ENCODE measurements at regions not wholly inside any gene's neighbourhood (a gene's known extent, or its start where the extent isn't known, plus 50 kb on each side); places are given as distances from the start of the nearest gene placed in this dataset.

GRCh38 chr6:42506070-42506469 is 54.3 kb upstream of the TRERF1 start:
- no peak for ATAC-seq
- TF ChIP-seq BACH2 (CRISPR knock-in tag; IDR thresholded peaks at IDR 0.05; ENCODE audit: borderline replicate concordance) (no peak), CSDC2 (CRISPR knock-in tag; IDR thresholded peaks at IDR 0.05) (no peak), ZFP3 (CRISPR knock-in tag; IDR thresholded peaks at IDR 0.05) (no peak), ZNF8 (CRISPR knock-in tag; IDR thresholded peaks at IDR 0.05) (no peak), ZNF70 (CRISPR knock-in tag; IDR thresholded peaks at IDR 0.05) (no peak), RARB (CRISPR knock-in tag; IDR thresholded peaks at IDR 0.05) (no peak), ARNTL (CRISPR knock-in tag; IDR thresholded peaks at IDR 0.05; ENCODE audit: borderline replicate concordance, low read depth) (no peak), SNAI2 (CRISPR knock-in tag; IDR thresholded peaks at IDR 0.05) (no peak), ISL1 (CRISPR knock-in tag; IDR thresholded peaks at IDR 0.05) (no peak), ZNF565 (CRISPR knock-in tag; conservative IDR thresholded peaks at IDR 0.05; ENCODE audit: low read depth) (no peak), ZFP30 (CRISPR knock-in tag; IDR thresholded peaks at IDR 0.05) (no peak), CSRNP3 (CRISPR knock-in tag; IDR thresholded peaks at IDR 0.05) (no peak), POU6F1 (CRISPR knock-in tag; IDR thresholded peaks at IDR 0.05; ENCODE audit: borderline replicate concordance, low read depth) (no peak), TOX (CRISPR knock-in tag; IDR thresholded peaks at IDR 0.05; ENCODE audit: borderline replicate concordance) (no peak)

- no peak for ATAC-seq
- no peak for TF ChIP-seq ISL1 (CRISPR knock-in tag; IDR thresholded peaks at IDR 0.05)
- no peak for TF ChIP-seq CREB5 (CRISPR knock-in tag; IDR thresholded peaks at IDR 0.05; ENCODE audit: low read depth)
- no peak for TF ChIP-seq GLIS3 (CRISPR knock-in tag; IDR thresholded peaks at IDR 0.05)
- TF ChIP-seq CSDC2 (CRISPR knock-in tag; IDR thresholded peaks at IDR 0.05) = no peak
- no peak for TF ChIP-seq ZNF70 (CRISPR knock-in tag; IDR thresholded peaks at IDR 0.05)
- TF ChIP-seq TCF4 (CRISPR knock-in tag; IDR thresholded peaks at IDR 0.05; ENCODE audit: borderline replicate concordance) = no peak
- TF ChIP-seq SNAI2 (CRISPR knock-in tag; IDR thresholded peaks at IDR 0.05) = no peak
- TF ChIP-seq ZC3H10 (CRISPR knock-in tag; IDR thresholded peaks at IDR 0.05) = no peak
- TF ChIP-seq ESRRG (CRISPR knock-in tag; IDR thresholded peaks at IDR 0.05) = no peak
- TF ChIP-seq ARNTL (CRISPR knock-in tag; IDR thresholded peaks at IDR 0.05; ENCODE audit: borderline replicate concordance, low read depth) = no peak
- TF ChIP-seq ZNF565 (CRISPR knock-in tag; conservative IDR thresholded peaks at IDR 0.05; ENCODE audit: low read depth) = no peak
- TF ChIP-seq POU6F1 (CRISPR knock-in tag; IDR thresholded peaks at IDR 0.05; ENCODE audit: borderline replicate concordance, low read depth) = no peak
- TF ChIP-seq OSR1 (CRISPR knock-in tag; IDR thresholded peaks at IDR 0.05) = no peak
- no peak for TF ChIP-seq RARB (CRISPR knock-in tag; IDR thresholded peaks at IDR 0.05)
- no peak for TF ChIP-seq TOX (CRISPR knock-in tag; IDR thresholded peaks at IDR 0.05; ENCODE audit: borderline replicate concordance)
- no peak for TF ChIP-seq ZFP3 (CRISPR knock-in tag; IDR thresholded peaks at IDR 0.05)
- no peak for TF ChIP-seq PPARA (CRISPR knock-in tag; IDR thresholded peaks at IDR 0.05; ENCODE audit: borderline replicate concordance)
- TF ChIP-seq PATZ1 (CRISPR knock-in tag; IDR thresholded peaks at IDR 0.05; ENCODE audit: borderline replicate concordance) = no peak
These were observed 53.6 kb upstream of the TRERF1 start for GRCh38 chr6:42505385-42505718.

GRCh38 chr6:42503894-42504293 is 52.2 kb upstream of the TRERF1 start:
- ATAC-seq = no peak
- TF ChIP-seq OSR1 (CRISPR knock-in tag; IDR thresholded peaks at IDR 0.05) (no peak), POU6F1 (CRISPR knock-in tag; IDR thresholded peaks at IDR 0.05; ENCODE audit: borderline replicate concordance, low read depth) (no peak), CSDC2 (CRISPR knock-in tag; IDR thresholded peaks at IDR 0.05) (no peak), TCF4 (CRISPR knock-in tag; IDR thresholded peaks at IDR 0.05; ENCODE audit: borderline replicate concordance) (no peak), TOX (CRISPR knock-in tag; IDR thresholded peaks at IDR 0.05; ENCODE audit: borderline replicate concordance) (no peak), CREB5 (CRISPR knock-in tag; IDR thresholded peaks at IDR 0.05; ENCODE audit: low read depth) (no peak), PPARA (CRISPR knock-in tag; IDR thresholded peaks at IDR 0.05; ENCODE audit: borderline replicate concordance) (no peak), ZNF70 (CRISPR knock-in tag; IDR thresholded peaks at IDR 0.05) (no peak), ZFP3 (CRISPR knock-in tag; IDR thresholded peaks at IDR 0.05) (no peak), ZC3H10 (CRISPR knock-in tag; IDR thresholded peaks at IDR 0.05) (no peak), CSRNP3 (CRISPR knock-in tag; IDR thresholded peaks at IDR 0.05) (no peak), ARNTL (CRISPR knock-in tag; IDR thresholded peaks at IDR 0.05; ENCODE audit: borderline replicate concordance, low read depth) (no peak), ESRRG (CRISPR knock-in tag; IDR thresholded peaks at IDR 0.05) (no peak), BACH2 (CRISPR knock-in tag; IDR thresholded peaks at IDR 0.05; ENCODE audit: borderline replicate concordance) (no peak), ZNF565 (CRISPR knock-in tag; conservative IDR thresholded peaks at IDR 0.05; ENCODE audit: low read depth) (no peak)
